ENCODE measurements at regions not wholly inside any gene's neighbourhood (a gene's known extent, or its start where the extent isn't known, plus 50 kb on each side); places are given as distances from the start of the nearest gene placed in this dataset.

- TF ChIP-seq, protein P1, sequence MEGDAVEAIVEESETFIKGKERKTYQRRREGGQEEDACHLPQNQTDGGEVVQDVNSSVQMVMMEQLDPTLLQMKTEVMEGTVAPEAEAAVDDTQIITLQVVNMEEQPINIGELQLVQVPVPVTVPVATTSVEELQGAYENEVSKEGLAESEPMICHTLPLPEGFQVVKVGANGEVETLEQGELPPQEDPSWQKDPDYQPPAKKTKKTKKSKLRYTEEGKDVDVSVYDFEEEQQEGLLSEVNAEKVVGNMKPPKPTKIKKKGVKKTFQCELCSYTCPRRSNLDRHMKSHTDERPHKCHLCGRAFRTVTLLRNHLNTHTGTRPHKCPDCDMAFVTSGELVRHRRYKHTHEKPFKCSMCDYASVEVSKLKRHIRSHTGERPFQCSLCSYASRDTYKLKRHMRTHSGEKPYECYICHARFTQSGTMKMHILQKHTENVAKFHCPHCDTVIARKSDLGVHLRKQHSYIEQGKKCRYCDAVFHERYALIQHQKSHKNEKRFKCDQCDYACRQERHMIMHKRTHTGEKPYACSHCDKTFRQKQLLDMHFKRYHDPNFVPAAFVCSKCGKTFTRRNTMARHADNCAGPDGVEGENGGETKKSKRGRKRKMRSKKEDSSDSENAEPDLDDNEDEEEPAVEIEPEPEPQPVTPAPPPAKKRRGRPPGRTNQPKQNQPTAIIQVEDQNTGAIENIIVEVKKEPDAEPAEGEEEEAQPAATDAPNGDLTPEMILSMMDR (IDR thresholded peaks at IDR 0.05; ENCODE audit: low read depth, low read length), result no peak
- H3K4me3 ChIP-seq (replicated peaks in 1 of 2; ENCODE audit: low read depth in 2 of 2, low read length in 2 of 2), result no peak overlapping the region
- DNase-seq (ENCODE audit: low read depth in 2 of 2), result no peak
Observed at GRCh38 chr19:34109596-34109995, 62.7 kb upstream of the LSM14A start.

DNA sequence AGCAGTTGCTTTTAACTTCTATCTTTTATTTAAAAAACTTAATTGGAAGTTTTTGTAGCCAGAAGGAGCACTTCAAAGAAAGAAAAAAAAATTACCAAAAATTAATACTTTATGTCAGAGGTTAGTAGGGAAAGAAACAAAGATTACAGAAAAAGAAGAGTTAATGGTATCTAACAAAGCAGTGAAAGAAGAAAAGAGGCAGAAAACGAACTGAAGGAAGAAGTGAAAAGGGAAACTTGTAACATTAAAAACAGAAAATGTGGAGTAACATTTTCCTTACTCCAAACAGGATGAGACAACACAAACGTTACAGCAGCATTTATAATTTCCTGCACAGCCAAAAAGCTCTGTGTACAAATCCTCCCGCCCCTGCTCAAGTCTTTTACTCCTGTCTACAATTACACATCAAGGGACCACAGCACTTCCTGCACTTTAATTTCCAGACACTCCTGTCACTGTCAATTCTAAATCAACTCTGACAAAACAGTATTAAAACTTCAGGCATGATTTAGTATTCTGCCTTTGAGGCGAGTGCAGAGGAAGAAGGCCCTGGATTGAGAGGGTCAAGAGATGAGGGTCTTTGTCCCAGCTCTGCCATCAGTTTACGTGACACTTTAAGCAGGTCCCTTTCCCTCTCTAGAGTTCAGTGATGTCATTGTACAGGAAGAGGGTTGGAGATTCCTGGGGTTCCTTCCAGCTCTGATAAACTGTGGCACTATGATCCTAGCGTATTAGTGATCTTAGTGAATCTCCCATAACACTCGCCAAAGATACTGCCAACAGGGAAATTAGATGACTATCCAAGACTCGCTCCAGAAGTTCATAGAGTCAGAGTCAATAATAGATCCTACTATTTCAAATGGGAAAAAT, 53.2 kb upstream of the LSM14A start:
- no peak overlapping the region for H3K4me3 ChIP-seq (replicated peaks in 1 of 2; ENCODE audit: low read depth in 2 of 2, low read length in 2 of 2)
- TF ChIP-seq, protein P1 (IDR thresholded peaks at IDR 0.05; ENCODE audit: low read depth, low read length), result no peak
- DNase-seq (ENCODE audit: low read depth in 2 of 2), result no peak

GRCh38 chr19:34120141-34120540, 52.2 kb upstream of the LSM14A start:
- TF ChIP-seq, protein P1 (IDR thresholded peaks at IDR 0.05; ENCODE audit: low read depth, low read length), result no peak
- no peak overlapping the region for H3K4me3 ChIP-seq (replicated peaks in 1 of 2; ENCODE audit: low read depth in 2 of 2, low read length in 2 of 2)
- no peak for DNase-seq (ENCODE audit: low read depth in 2 of 2)

DNA sequence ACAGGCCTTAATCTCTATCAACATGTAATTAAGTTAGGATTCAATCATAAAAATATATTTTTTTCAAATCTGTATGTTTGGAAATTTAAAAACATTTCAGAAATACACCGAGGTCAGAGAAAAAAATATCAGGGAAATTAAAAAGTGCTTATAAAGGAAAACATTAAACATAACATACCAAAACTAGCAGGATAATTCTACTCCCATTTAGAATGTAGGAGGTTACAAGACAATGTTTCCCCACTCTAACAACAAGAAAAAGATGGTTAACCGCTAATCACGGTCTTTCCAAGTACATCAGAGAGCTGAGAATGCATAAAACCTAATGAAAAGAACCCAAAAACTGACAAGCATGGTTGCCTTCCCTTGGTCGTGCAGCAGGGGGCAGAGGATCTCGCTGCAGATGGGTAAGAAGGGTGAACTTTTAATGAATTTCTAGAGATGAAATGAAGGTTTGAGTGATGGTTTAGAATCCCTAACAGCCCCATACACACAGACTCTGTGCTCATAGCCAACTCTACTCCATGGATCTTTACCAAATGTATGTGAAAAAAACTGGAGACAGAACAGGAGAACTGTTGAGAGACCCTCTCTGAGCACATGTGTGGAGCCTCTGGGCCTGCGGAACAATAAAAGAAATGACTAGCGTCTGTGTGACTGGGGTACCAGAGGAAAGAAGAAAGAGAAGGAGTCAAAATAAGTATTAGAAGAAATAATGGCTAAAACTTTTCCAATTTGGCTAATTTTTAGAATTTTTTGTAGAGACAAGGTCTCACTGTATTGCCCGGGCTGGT, 51.3 kb upstream of the LSM14A start:
- TF ChIP-seq, protein P1 (IDR thresholded peaks at IDR 0.05; ENCODE audit: low read depth, low read length), result peak; percentile 93
- no peak overlapping the region for H3K4me3 ChIP-seq (replicated peaks in 1 of 2; ENCODE audit: low read depth in 2 of 2, low read length in 2 of 2)
- DNase-seq (ENCODE audit: low read depth in 2 of 2), result peak; percentile 71
